ENCODE measurements at regions not wholly inside any gene's neighbourhood (a gene's known extent, or its start where the extent isn't known, plus 50 kb on each side); places are given as distances from the start of the nearest gene placed in this dataset.
"Not testable (repeated sequence)": the region's sequence is repeated elsewhere in the genome, so short reads cannot be mapped to it uniquely, and the experiment has no call there.

- Histone ChIP-seq H3K9ac (ENCODE audit: low read length) (no peak overlapping the region), H3K27ac (ENCODE audit: low read depth, low read length) (no peak overlapping the region), H3K4me3 (ENCODE audit: low read length) (no peak overlapping the region), H3K36me3 (ENCODE audit: control insufficient read depth, insufficient read depth, low read length) (no peaks in the 10 kb centered on the region), H3K4me1 (ENCODE audit: control insufficient read depth, insufficient read depth, low read length) (no peaks in the 10 kb centered on the region), H3K27me3 (ENCODE audit: control insufficient read depth, insufficient read depth, low read length) (no peaks in the 10 kb centered on the region)
These were observed 311.1 kb downstream of the MMUT start for GRCh38 chr6:49151957-49152356.

GRCh38 chr6:49151461-49151860 is 311.6 kb downstream of the MMUT start:
- H3K4me3 ChIP-seq (ENCODE audit: low read length) = no peak overlapping the region
- H3K27me3 ChIP-seq (ENCODE audit: control insufficient read depth, insufficient read depth, low read length) = no peaks in the 10 kb centered on the region
- H3K27ac ChIP-seq (ENCODE audit: low read depth, low read length) = no peak overlapping the region
- H3K36me3 ChIP-seq (ENCODE audit: control insufficient read depth, insufficient read depth, low read length) = no peaks in the 10 kb centered on the region
- H3K4me1 ChIP-seq (ENCODE audit: control insufficient read depth, insufficient read depth, low read length) = no peaks in the 10 kb centered on the region
- H3K9ac ChIP-seq (ENCODE audit: low read length) = no peak overlapping the region

GRCh38 chr6:49151033-49151432 is 312.0 kb downstream of the MMUT start:
- Histone ChIP-seq H3K27me3 (ENCODE audit: control insufficient read depth, insufficient read depth, low read length) (no peaks in the 10 kb centered on the region), H3K36me3 (ENCODE audit: control insufficient read depth, insufficient read depth, low read length) (no peaks in the 10 kb centered on the region), H3K9ac (ENCODE audit: low read length) (no peak overlapping the region), H3K4me3 (ENCODE audit: low read length) (no peak overlapping the region), H3K27ac (ENCODE audit: low read depth, low read length) (no peak overlapping the region), H3K4me1 (ENCODE audit: control insufficient read depth, insufficient read depth, low read length) (no peaks in the 10 kb centered on the region)

- H3K27ac ChIP-seq (ENCODE audit: low read depth, low read length) = no peak overlapping the region
- H3K36me3 ChIP-seq (ENCODE audit: control insufficient read depth, insufficient read depth, low read length) = no peaks in the 10 kb centered on the region
- no peak overlapping the region for H3K4me3 ChIP-seq (ENCODE audit: low read length)
- H3K4me1 ChIP-seq (ENCODE audit: control insufficient read depth, insufficient read depth, low read length) = no peaks in the 10 kb centered on the region
- no peaks in the 10 kb centered on the region for H3K27me3 ChIP-seq (ENCODE audit: control insufficient read depth, insufficient read depth, low read length)
- H3K9ac ChIP-seq (ENCODE audit: low read length) = no peak overlapping the region
These were observed 317.8 kb downstream of the MMUT start for GRCh38 chr6:49145280-49145679.

GRCh38 chr6:49142421-49143151 is 320.5 kb downstream of the MMUT start:
- Histone ChIP-seq H3K36me3 (ENCODE audit: control insufficient read depth, insufficient read depth, low read length) (no peaks in the 10 kb centered on the region), H3K9ac (ENCODE audit: low read length) (no peak overlapping the region), H3K27me3 (ENCODE audit: control insufficient read depth, insufficient read depth, low read length) (no peaks in the 10 kb centered on the region), H3K27ac (ENCODE audit: low read depth, low read length) (no peak overlapping the region), H3K4me1 (ENCODE audit: control insufficient read depth, insufficient read depth, low read length) (no peaks in the 10 kb centered on the region), H3K4me3 (ENCODE audit: low read length) (no peak overlapping the region)

- no peaks in the 10 kb centered on the region for H3K36me3 ChIP-seq (ENCODE audit: control insufficient read depth, insufficient read depth, low read length)
- no peak overlapping the region for H3K27ac ChIP-seq (ENCODE audit: low read depth, low read length)
- H3K4me3 ChIP-seq (ENCODE audit: low read length) = no peak overlapping the region
- H3K9ac ChIP-seq (ENCODE audit: low read length) = no peak overlapping the region
- no peaks in the 10 kb centered on the region for H3K4me1 ChIP-seq (ENCODE audit: control insufficient read depth, insufficient read depth, low read length)
- no peaks in the 10 kb centered on the region for H3K27me3 ChIP-seq (ENCODE audit: control insufficient read depth, insufficient read depth, low read length)
These were observed 341.1 kb downstream of the MMUT start for GRCh38 chr6:49121970-49122369.

GRCh38 chr6:49118478-49118877 is 344.6 kb downstream of the MMUT start:
- Histone ChIP-seq H3K27ac (ENCODE audit: low read depth, low read length) (no peak overlapping the region), H3K27me3 (ENCODE audit: control insufficient read depth, insufficient read depth, low read length) (no peaks in the 10 kb centered on the region), H3K36me3 (ENCODE audit: control insufficient read depth, insufficient read depth, low read length) (no peaks in the 10 kb centered on the region), H3K4me1 (ENCODE audit: control insufficient read depth, insufficient read depth, low read length) (no peaks in the 10 kb centered on the region), H3K4me3 (ENCODE audit: low read length) (no peak overlapping the region), H3K9ac (ENCODE audit: low read length) (no peak overlapping the region)

- H3K27ac ChIP-seq (ENCODE audit: low read depth, low read length) = no peak overlapping the region
- no peaks in the 10 kb centered on the region for H3K36me3 ChIP-seq (ENCODE audit: control insufficient read depth, insufficient read depth, low read length)
- no peaks in the 10 kb centered on the region for H3K27me3 ChIP-seq (ENCODE audit: control insufficient read depth, insufficient read depth, low read length)
- no peaks in the 10 kb centered on the region for H3K4me1 ChIP-seq (ENCODE audit: control insufficient read depth, insufficient read depth, low read length)
- no peak overlapping the region for H3K4me3 ChIP-seq (ENCODE audit: low read length)
- H3K9ac ChIP-seq (ENCODE audit: low read length) = no peak overlapping the region
These were observed 352.1 kb downstream of the MMUT start for GRCh38 chr6:49110916-49111315.

GRCh38 chr6:49097664-49098063 is 365.4 kb downstream of the MMUT start:
- not testable (repeated sequence) for H3K4me1 ChIP-seq (ENCODE audit: control insufficient read depth, insufficient read depth, low read length); H3K9ac ChIP-seq (ENCODE audit: low read length); H3K27ac ChIP-seq (ENCODE audit: low read depth, low read length); H3K27me3 ChIP-seq (ENCODE audit: control insufficient read depth, insufficient read depth, low read length); H3K36me3 ChIP-seq (ENCODE audit: control insufficient read depth, insufficient read depth, low read length); H3K4me3 ChIP-seq (ENCODE audit: low read length)

- Histone ChIP-seq H3K4me3 (ENCODE audit: low read length) (no peak overlapping the region), H3K4me1 (ENCODE audit: control insufficient read depth, insufficient read depth, low read length) (no peaks in the 10 kb centered on the region), H3K36me3 (ENCODE audit: control insufficient read depth, insufficient read depth, low read length) (no peaks in the 10 kb centered on the region), H3K27ac (ENCODE audit: low read depth, low read length) (no peak overlapping the region), H3K9ac (ENCODE audit: low read length) (no peak overlapping the region), H3K27me3 (ENCODE audit: control insufficient read depth, insufficient read depth, low read length) (no peaks in the 10 kb centered on the region)
These were observed 365.9 kb downstream of the MMUT start for GRCh38 chr6:49097116-49097515.

GRCh38 chr6:49088631-49089030 is 374.4 kb downstream of the MMUT start:
- Histone ChIP-seq H3K27ac (ENCODE audit: low read depth, low read length) (no peak overlapping the region), H3K36me3 (ENCODE audit: control insufficient read depth, insufficient read depth, low read length) (no peaks in the 10 kb centered on the region), H3K9ac (ENCODE audit: low read length) (no peak overlapping the region), H3K4me1 (ENCODE audit: control insufficient read depth, insufficient read depth, low read length) (no peaks in the 10 kb centered on the region), H3K4me3 (ENCODE audit: low read length) (no peak overlapping the region), H3K27me3 (ENCODE audit: control insufficient read depth, insufficient read depth, low read length) (no peaks in the 10 kb centered on the region)

- Histone ChIP-seq H3K4me3 (ENCODE audit: low read length) (no peak overlapping the region), H3K27ac (ENCODE audit: low read depth, low read length) (no peak overlapping the region), H3K9ac (ENCODE audit: low read length) (no peak overlapping the region), H3K27me3 (ENCODE audit: control insufficient read depth, insufficient read depth, low read length) (no peaks in the 10 kb centered on the region), H3K4me1 (ENCODE audit: control insufficient read depth, insufficient read depth, low read length) (no peaks in the 10 kb centered on the region), H3K36me3 (ENCODE audit: control insufficient read depth, insufficient read depth, low read length) (no peaks in the 10 kb centered on the region)
These were observed 375.7 kb downstream of the MMUT start for GRCh38 chr6:49087369-49087768.

- no peaks in the 10 kb centered on the region for H3K4me1 ChIP-seq (ENCODE audit: control insufficient read depth, insufficient read depth, low read length)
- no peak overlapping the region for H3K4me3 ChIP-seq (ENCODE audit: low read length)
- H3K27me3 ChIP-seq (ENCODE audit: control insufficient read depth, insufficient read depth, low read length) = no peaks in the 10 kb centered on the region
- H3K36me3 ChIP-seq (ENCODE audit: control insufficient read depth, insufficient read depth, low read length) = no peaks in the 10 kb centered on the region
- no peak overlapping the region for H3K9ac ChIP-seq (ENCODE audit: low read length)
- no peak overlapping the region for H3K27ac ChIP-seq (ENCODE audit: low read depth, low read length)
These were observed 380.4 kb downstream of the MMUT start for GRCh38 chr6:49082611-49083010.

All from rectal smooth muscle tissue (tissue), 1 donor.